ENCODE measurements at regions not wholly inside any gene's neighbourhood (a gene's known extent, or its start where the extent isn't known, plus 50 kb on each side); places are given as distances from the start of the nearest gene placed in this dataset.
"Not testable (repeated sequence)": the region's sequence is repeated elsewhere in the genome, so short reads cannot be mapped to it uniquely, and the experiment has no call there.

GRCh38 chr18:43751203-43751602 is 473.9 kb upstream of the SYT4 start:
- DNase-seq, result no peak

GRCh38 chr18:43751835-43752234 is 474.5 kb upstream of the SYT4 start:
- no peak for DNase-seq

GRCh38 chr18:43757273-43757672 is 480.0 kb upstream of the SYT4 start:
- no peak for DNase-seq

GRCh38 chr18:43758734-43759133 is 481.4 kb upstream of the SYT4 start:
- DNase-seq, result no peak

- no peak for DNase-seq
Observed at GRCh38 chr18:43760010-43760409, 482.7 kb upstream of the SYT4 start.

GRCh38 chr18:43772907-43773306 is 495.6 kb upstream of the SYT4 start:
- no peak for DNase-seq

- DNase-seq, result no peak
Observed at GRCh38 chr18:43774497-43774896, 497.2 kb upstream of the SYT4 start.

GRCh38 chr18:43775591-43775990 is 498.3 kb upstream of the SYT4 start:
- DNase-seq, result no peak

- no peak for DNase-seq
Observed at GRCh38 chr18:43776997-43777396, 499.7 kb upstream of the SYT4 start.

GRCh38 chr18:43777636-43778304 is 500.5 kb upstream of the SYT4 start:
- no peak for DNase-seq

- DNase-seq, result no peak
Observed at GRCh38 chr18:43780782-43781340, 503.6 kb upstream of the SYT4 start.

- DNase-seq, result no peak
Observed at GRCh38 chr18:43785158-43785557, 507.9 kb upstream of the SYT4 start.

- DNase-seq, result no peak
Observed at GRCh38 chr18:43786893-43787292, 509.6 kb upstream of the SYT4 start.

GRCh38 chr18:43787721-43788120 is 510.4 kb upstream of the SYT4 start:
- not testable (repeated sequence) for DNase-seq

- DNase-seq, result no peak
Observed at GRCh38 chr18:43789234-43790000, 512.1 kb upstream of the SYT4 start.

GRCh38 chr18:43793910-43794309 is 516.6 kb upstream of the SYT4 start:
- no peak for DNase-seq

- DNase-seq, result no peak
Observed at GRCh38 chr18:43794363-43794762, 517.1 kb upstream of the SYT4 start.

- no peak for DNase-seq
Observed at GRCh38 chr18:43797347-43797746, 520.1 kb upstream of the SYT4 start.

- no peak for DNase-seq
Observed at GRCh38 chr18:43800584-43800983, 523.3 kb upstream of the SYT4 start.

GRCh38 chr18:43805646-43806194 is 528.4 kb upstream of the SYT4 start:
- DNase-seq, result no peak

GRCh38 chr18:43812627-43813026 is 535.3 kb upstream of the SYT4 start:
- DNase-seq, result no peak

- no peak for DNase-seq
Observed at GRCh38 chr18:43819397-43819796, 542.1 kb upstream of the SYT4 start.

GRCh38 chr18:43819873-43820272 is 542.6 kb upstream of the SYT4 start:
- DNase-seq, result no peak

- no peak for DNase-seq
Observed at GRCh38 chr18:43825768-43826167, 548.5 kb upstream of the SYT4 start.

Data from SIG-M5 (cell line).